ENCODE measurements at regions not wholly inside any gene's neighbourhood (a gene's known extent, or its start where the extent isn't known, plus 50 kb on each side); places are given as distances from the start of the nearest gene placed in this dataset.

DNA sequence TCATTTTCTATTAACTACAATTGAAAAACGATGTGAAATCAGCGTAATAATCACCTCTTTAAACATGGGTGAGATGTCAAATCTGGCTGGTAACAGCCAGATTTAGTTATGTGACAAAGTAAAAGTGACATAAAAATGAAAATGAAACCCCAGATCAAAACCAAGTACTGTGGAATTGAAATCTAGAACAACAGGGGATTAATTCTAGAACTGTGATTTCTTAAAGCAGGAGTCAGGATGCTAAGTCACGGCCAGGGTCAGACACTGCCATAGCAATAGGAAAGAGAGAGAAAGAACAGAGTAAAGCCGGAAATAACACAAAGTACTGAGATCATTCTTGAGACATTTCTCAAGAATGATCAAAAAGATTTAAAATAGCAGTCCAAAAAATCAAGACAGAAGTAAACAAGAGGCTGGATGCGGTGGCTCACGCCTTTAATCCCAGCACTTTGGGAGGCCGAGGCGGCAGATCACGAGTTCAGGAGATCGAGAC lies 1183.7 kb upstream of the NXPH2 start:
- intact Hi-C loops (cut with micrococcal nuclease): no loop called here
- Mint-ChIP-seq H3K36me3 (ENCODE audit: insufficient read depth, unreplicated experiment) (peaks cover 11% of the 10 kb centered on the region), H3K27ac (ENCODE audit: low read depth, unreplicated experiment) (no peak overlapping the region), H3K27me3 (ENCODE audit: insufficient read depth, unreplicated experiment) (no peaks in the 10 kb centered on the region), H3K4me3 (ENCODE audit: unreplicated experiment) (no peak overlapping the region), H3K9me3 (ENCODE audit: unreplicated experiment) (no peaks in the 10 kb centered on the region), H3K4me1 (ENCODE audit: insufficient read depth, unreplicated experiment) (no peaks in the 10 kb centered on the region)
- DNase-seq (ENCODE audit: unreplicated experiment): no peak
- no TSS peak for BruUV-seq (replicated peaks)
- TF ChIP-seq, protein P1, sequence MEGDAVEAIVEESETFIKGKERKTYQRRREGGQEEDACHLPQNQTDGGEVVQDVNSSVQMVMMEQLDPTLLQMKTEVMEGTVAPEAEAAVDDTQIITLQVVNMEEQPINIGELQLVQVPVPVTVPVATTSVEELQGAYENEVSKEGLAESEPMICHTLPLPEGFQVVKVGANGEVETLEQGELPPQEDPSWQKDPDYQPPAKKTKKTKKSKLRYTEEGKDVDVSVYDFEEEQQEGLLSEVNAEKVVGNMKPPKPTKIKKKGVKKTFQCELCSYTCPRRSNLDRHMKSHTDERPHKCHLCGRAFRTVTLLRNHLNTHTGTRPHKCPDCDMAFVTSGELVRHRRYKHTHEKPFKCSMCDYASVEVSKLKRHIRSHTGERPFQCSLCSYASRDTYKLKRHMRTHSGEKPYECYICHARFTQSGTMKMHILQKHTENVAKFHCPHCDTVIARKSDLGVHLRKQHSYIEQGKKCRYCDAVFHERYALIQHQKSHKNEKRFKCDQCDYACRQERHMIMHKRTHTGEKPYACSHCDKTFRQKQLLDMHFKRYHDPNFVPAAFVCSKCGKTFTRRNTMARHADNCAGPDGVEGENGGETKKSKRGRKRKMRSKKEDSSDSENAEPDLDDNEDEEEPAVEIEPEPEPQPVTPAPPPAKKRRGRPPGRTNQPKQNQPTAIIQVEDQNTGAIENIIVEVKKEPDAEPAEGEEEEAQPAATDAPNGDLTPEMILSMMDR (IDR thresholded peaks at IDR 0.05; ENCODE audit: unreplicated experiment): no peak
- CTCF ChIA-PET: no interaction called here
- POLR2A ChIA-PET: no interaction called here

DNA sequence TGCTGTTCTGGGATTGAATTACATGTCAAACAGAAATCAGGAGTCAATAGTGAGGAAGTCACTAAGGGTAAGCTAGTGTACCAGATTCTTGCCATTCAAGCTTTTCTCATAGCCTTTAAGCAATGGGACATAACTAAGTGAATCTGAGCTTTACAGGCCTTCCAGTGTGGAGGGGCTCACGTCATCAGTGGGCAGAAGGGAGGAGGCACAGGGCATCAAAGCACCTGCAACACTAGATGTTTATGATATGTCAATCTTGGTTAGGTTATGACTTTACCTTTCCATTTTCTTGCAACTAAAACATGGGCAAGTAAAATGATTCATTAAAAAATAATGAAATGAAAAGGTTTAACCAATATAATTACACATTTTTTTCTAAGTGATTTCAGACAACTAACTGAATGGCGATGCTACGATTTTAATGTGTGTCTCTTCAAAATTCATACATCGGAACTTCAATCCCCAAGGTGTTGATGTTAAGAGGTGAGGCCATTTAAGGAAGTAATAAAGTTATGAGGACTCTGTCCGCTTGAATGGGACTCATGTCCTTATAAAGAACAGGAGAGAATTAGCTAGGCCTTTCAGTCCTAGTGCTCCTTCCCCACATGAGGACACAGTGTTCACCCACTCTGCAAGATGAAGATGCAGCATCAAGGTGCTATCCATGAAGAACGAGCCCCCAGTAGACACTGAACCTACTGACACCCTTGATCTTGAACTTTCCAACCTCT lies 1169.2 kb upstream of the NXPH2 start:
- no peak for DNase-seq (ENCODE audit: unreplicated experiment)
- Mint-ChIP-seq H3K27ac (ENCODE audit: low read depth, unreplicated experiment) (no peak overlapping the region), H3K27me3 (ENCODE audit: insufficient read depth, unreplicated experiment) (peaks cover 13% of the 10 kb centered on the region), H3K4me3 (ENCODE audit: unreplicated experiment) (no peak overlapping the region), H3K4me1 (ENCODE audit: insufficient read depth, unreplicated experiment) (no peaks in the 10 kb centered on the region), H3K9me3 (ENCODE audit: unreplicated experiment) (no peaks in the 10 kb centered on the region), H3K36me3 (ENCODE audit: insufficient read depth, unreplicated experiment) (no peaks in the 10 kb centered on the region)
- POLR2A ChIA-PET: no interaction called here
- BruUV-seq (replicated peaks): no TSS peak
- CTCF ChIA-PET: interaction anchor here (0.6 kb wide), 1 partner anchor 929 kb away, joined by 4 read pairs; no protein-coding TSS in a partner anchor
- intact Hi-C loops (cut with micrococcal nuclease): no loop called here
- TF ChIP-seq, protein P1 (IDR thresholded peaks at IDR 0.05; ENCODE audit: unreplicated experiment): no peak

DNA sequence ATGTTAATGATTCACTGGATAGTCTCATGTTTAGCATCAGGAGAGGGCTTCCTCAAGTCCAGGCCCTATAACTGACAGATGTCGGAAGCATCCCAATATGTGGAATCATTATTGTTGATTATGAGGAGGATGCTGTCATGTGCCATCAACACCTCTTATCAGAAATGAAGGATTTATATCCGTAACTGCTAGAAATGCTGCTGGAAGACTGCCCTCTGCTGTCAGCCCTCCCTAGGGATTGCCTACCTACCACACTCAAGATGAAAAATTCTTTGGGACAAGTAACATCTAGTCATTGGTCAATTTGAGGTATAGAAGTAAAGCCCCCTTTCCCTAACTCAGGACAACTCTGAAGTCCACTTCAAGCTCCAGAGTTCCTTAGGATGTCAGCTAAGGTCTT lies 1166.5 kb upstream of the NXPH2 start:
- Mint-ChIP-seq H3K27me3 (ENCODE audit: insufficient read depth, unreplicated experiment) (peaks cover 13% of the 10 kb centered on the region), H3K9me3 (ENCODE audit: unreplicated experiment) (no peaks in the 10 kb centered on the region), H3K4me1 (ENCODE audit: insufficient read depth, unreplicated experiment) (no peaks in the 10 kb centered on the region), H3K36me3 (ENCODE audit: insufficient read depth, unreplicated experiment) (no peaks in the 10 kb centered on the region), H3K4me3 (ENCODE audit: unreplicated experiment) (no peak overlapping the region), H3K27ac (ENCODE audit: low read depth, unreplicated experiment) (no peak overlapping the region)
- intact Hi-C loops (cut with micrococcal nuclease): loop anchor here (2.0 kb wide), 1 partner anchor 156 kb away; no protein-coding TSS in a partner anchor
- DNase-seq (ENCODE audit: unreplicated experiment): no peak
- no TSS peak for BruUV-seq (replicated peaks)
- POLR2A ChIA-PET: interaction anchor here (1.0 kb wide), 1 partner anchor 8 kb away, joined by 3 read pairs; no protein-coding TSS in a partner anchor
- CTCF ChIA-PET: interaction anchor here (0.6 kb wide), 1 partner anchor 194 kb away, joined by 3 read pairs; no protein-coding TSS in a partner anchor
- TF ChIP-seq, protein P1 (IDR thresholded peaks at IDR 0.05; ENCODE audit: unreplicated experiment): no peak

DNA sequence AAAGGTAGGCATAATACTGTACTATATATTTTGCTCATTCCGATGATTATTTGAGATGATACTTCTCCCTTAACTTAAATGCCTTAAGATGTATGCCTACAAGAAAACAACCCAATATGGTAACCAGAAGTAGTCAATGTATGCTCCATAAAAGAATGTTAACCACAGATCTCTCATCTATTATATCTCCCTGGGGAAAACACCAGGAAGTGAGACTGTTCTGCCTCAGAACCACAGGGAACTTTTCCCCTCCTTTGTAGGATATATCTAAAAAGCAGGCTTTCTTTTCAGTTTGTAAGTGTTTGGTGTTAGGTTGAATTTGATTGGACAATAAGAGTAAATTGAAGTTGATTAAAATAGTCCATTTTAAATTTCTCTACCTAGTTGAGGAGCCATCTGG lies 1160.5 kb upstream of the NXPH2 start:
- TF ChIP-seq, protein P1 (IDR thresholded peaks at IDR 0.05; ENCODE audit: unreplicated experiment): no peak
- Mint-ChIP-seq H3K4me3 (ENCODE audit: unreplicated experiment) (no peak overlapping the region), H3K4me1 (ENCODE audit: insufficient read depth, unreplicated experiment) (no peaks in the 10 kb centered on the region), H3K27me3 (ENCODE audit: insufficient read depth, unreplicated experiment) (no peaks in the 10 kb centered on the region), H3K9me3 (ENCODE audit: unreplicated experiment) (peaks cover 9% of the 10 kb centered on the region), H3K27ac (ENCODE audit: low read depth, unreplicated experiment) (no peak overlapping the region), H3K36me3 (ENCODE audit: insufficient read depth, unreplicated experiment) (no peaks in the 10 kb centered on the region)
- ChIA-PET CTCF (no interaction called here), POLR2A (no interaction called here)
- no peak for DNase-seq (ENCODE audit: unreplicated experiment)
- no TSS peak for BruUV-seq (replicated peaks)
- intact Hi-C loops (cut with micrococcal nuclease): no loop called here

Data from MCF 10A (cell line).